ENCODE measurements at regions not wholly inside any gene's neighbourhood (a gene's known extent, or its start where the extent isn't known, plus 50 kb on each side); places are given as distances from the start of the nearest gene placed in this dataset.

DNA sequence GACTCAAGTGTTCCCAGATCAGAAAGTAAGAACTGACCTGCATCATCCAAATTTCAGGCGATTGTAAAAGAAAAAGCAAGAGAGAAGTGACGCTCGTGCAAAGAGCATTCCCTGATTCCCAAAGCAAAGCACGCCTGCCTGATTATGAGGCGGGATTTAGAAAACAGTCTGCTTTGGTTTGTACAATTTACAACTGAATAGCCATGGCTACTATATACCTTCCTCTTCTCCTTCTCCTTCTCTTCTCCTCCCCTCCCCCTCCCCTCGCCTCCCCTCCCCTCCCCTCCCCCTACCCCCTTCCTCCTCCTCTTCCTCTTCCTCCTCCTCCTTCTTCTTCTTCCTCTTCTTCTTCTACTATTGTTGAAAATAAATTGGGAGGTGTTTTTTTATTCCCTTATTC is 782.9 kb downstream of the GALR1 start:
- TF ChIP-seq BHLHE40 (IDR thresholded peaks at IDR 0.05; ENCODE audit: borderline replicate concordance), result no peak
- TF ChIP-seq NFRKB (IDR thresholded peaks at IDR 0.05), result no peak
- no peak for TF ChIP-seq ELF4 (IDR thresholded peaks at IDR 0.05)
- TF ChIP-seq SUZ12 (IDR thresholded peaks at IDR 0.05), result no peak
- TF ChIP-seq ZNF384 (IDR thresholded peaks at IDR 0.05), result no peak
- no peak for TF ChIP-seq FOXK2 (IDR thresholded peaks at IDR 0.05)
- no peak for TF ChIP-seq FOXM1 (IDR thresholded peaks at IDR 0.05; ENCODE audit: borderline replicate concordance)
- TF ChIP-seq TARDBP (IDR thresholded peaks at IDR 0.05), result no peak
- TF ChIP-seq HDGF (IDR thresholded peaks at IDR 0.05; ENCODE audit: borderline replicate concordance), result no peak
- no peak for TF ChIP-seq FOXA1 (IDR thresholded peaks at IDR 0.05)
- TF ChIP-seq CTBP1 (IDR thresholded peaks at IDR 0.05; ENCODE audit: borderline replicate concordance), result no peak
- TF ChIP-seq LEF1 (IDR thresholded peaks at IDR 0.05; ENCODE audit: borderline replicate concordance), result no peak
- no peak for TF ChIP-seq ARNT (IDR thresholded peaks at IDR 0.05)
- TF ChIP-seq, protein P1, sequence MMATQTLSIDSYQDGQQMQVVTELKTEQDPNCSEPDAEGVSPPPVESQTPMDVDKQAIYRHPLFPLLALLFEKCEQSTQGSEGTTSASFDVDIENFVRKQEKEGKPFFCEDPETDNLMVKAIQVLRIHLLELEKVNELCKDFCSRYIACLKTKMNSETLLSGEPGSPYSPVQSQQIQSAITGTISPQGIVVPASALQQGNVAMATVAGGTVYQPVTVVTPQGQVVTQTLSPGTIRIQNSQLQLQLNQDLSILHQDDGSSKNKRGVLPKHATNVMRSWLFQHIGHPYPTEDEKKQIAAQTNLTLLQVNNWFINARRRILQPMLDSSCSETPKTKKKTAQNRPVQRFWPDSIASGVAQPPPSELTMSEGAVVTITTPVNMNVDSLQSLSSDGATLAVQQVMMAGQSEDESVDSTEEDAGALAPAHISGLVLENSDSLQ (IDR thresholded peaks at IDR 0.05), result no peak
